ENCODE measurements at regions not wholly inside any gene's neighbourhood (a gene's known extent, or its start where the extent isn't known, plus 50 kb on each side); places are given as distances from the start of the nearest gene placed in this dataset.

DNA sequence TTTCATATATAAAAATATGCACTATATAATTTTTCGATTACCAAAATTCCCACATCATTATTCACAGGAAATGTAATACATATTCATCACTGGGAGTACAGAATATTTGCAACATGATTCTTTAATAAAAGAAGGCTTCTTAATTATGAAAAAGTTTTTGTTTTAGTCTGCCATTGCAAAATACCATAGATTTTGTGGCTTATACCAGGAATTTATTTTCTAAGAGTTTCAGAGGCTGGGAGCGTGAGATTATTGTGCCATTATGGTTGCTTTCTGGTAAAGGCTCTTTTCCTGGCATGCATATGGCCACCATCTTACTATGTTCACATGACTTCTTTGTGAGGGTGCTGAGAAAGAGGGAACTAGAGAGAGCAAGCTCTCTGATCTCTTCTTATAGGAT is 306.9 kb upstream of the ADGRB3 start:
- TF ChIP-seq, protein P1, sequence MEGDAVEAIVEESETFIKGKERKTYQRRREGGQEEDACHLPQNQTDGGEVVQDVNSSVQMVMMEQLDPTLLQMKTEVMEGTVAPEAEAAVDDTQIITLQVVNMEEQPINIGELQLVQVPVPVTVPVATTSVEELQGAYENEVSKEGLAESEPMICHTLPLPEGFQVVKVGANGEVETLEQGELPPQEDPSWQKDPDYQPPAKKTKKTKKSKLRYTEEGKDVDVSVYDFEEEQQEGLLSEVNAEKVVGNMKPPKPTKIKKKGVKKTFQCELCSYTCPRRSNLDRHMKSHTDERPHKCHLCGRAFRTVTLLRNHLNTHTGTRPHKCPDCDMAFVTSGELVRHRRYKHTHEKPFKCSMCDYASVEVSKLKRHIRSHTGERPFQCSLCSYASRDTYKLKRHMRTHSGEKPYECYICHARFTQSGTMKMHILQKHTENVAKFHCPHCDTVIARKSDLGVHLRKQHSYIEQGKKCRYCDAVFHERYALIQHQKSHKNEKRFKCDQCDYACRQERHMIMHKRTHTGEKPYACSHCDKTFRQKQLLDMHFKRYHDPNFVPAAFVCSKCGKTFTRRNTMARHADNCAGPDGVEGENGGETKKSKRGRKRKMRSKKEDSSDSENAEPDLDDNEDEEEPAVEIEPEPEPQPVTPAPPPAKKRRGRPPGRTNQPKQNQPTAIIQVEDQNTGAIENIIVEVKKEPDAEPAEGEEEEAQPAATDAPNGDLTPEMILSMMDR (IDR thresholded peaks at IDR 0.05; ENCODE audit: insufficient read depth, low read length, missing control alignments), result no peak
- ChIA-PET CTCF (no interaction called here), POLR2A (no interaction called here)
- no peak overlapping the region for H3K4me3 ChIP-seq (ENCODE audit: low read depth, low read length)
- no peak for DNase-seq (ENCODE audit: low read depth, low spot score)

DNA sequence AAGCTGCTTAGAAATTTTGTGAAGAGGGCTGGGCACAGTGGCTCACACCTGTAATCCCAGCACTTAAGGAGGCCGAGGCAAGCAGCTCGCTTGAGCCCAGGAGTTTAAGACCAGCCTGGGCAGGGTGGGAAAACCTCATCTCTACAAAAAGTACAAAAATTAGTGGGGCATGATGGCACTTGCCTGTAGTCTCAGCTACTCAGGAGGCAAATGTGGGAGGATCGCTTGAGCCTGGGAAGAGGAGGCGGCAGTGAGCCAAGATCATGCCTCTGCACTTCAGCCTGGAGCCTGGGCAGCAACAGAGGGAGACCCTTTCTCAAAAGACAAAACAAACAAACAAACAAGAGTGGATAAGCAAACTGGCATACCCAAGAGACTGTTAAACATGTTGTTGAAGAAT is 308.3 kb upstream of the ADGRB3 start:
- ChIA-PET POLR2A (no interaction called here), CTCF (no interaction called here)
- TF ChIP-seq, protein P1 (IDR thresholded peaks at IDR 0.05; ENCODE audit: insufficient read depth, low read length, missing control alignments), result no peak
- DNase-seq (ENCODE audit: low read depth, low spot score), result no peak
- H3K4me3 ChIP-seq (ENCODE audit: low read depth, low read length), result no peak overlapping the region

DNA sequence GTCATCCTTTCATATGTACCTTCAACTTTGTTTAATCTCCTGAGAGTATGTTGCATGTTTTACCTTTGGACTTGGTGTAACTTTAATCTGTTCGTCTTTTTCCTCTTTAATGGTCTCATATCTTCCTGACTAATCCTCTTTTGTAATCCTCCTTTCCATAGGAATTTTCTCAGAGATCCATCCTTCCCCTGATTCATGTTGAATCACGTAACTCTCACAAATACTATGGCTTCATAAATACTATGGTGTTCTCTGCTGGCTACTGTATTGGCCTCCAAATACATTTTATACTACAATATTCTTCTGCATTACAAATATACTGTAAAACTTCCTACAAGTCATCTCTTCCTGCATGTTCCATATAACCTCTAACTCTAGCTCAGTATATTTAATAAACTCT is 317.7 kb upstream of the ADGRB3 start:
- ChIA-PET POLR2A (no interaction called here), CTCF (no interaction called here)
- TF ChIP-seq, protein P1 (IDR thresholded peaks at IDR 0.05; ENCODE audit: insufficient read depth, low read length, missing control alignments), result no peak
- no peak overlapping the region for H3K4me3 ChIP-seq (ENCODE audit: low read depth, low read length)
- no peak for DNase-seq (ENCODE audit: low read depth, low spot score)

DNA sequence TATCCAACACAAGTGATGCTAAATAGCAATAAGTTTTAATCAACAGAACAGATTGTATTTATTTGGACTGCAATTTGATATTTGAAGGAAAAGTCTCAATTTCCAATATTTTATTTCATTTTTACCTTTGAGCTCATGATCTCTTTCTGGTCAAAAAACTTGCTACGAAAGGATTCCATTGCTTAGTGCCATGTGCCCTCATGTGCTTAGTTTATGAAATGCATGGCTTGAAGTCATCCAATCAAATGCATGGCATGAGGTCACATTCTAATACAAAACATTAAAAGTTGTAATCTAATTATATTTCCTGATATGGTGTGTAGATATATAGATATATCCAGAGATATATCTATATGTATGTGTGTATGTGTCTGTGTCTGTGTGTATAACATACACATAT is 321.2 kb upstream of the ADGRB3 start:
- H3K4me3 ChIP-seq (ENCODE audit: low read depth, low read length), result no peak overlapping the region
- ChIA-PET POLR2A (no interaction called here), CTCF (no interaction called here)
- no peak for DNase-seq (ENCODE audit: low read depth, low spot score)
- TF ChIP-seq, protein P1 (IDR thresholded peaks at IDR 0.05; ENCODE audit: insufficient read depth, low read length, missing control alignments), result peak; percentile 30

DNA sequence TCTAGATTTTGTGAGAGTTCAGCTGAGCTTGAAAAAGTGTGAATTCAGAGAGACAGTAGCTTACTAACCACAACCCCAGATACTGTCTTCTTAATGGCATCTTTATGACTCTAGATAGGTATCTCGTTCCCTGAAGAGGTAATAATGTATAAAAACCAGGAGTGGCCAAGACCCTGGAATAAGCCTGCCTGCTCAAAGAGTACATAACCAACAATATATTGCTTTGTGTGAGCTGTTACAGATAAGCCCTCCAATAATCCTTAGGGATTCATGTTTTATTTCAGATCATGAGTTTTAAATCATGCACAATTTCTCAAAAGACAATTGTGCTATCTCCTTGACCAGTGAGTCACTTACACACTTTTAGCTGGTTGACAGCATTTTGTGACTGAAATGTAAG is 327.8 kb upstream of the ADGRB3 start:
- no peak for DNase-seq (ENCODE audit: low read depth, low spot score)
- TF ChIP-seq, protein P1 (IDR thresholded peaks at IDR 0.05; ENCODE audit: insufficient read depth, low read length, missing control alignments), result no peak
- no peak overlapping the region for H3K4me3 ChIP-seq (ENCODE audit: low read depth, low read length)
- ChIA-PET CTCF (no interaction called here), POLR2A (no interaction called here)

DNA sequence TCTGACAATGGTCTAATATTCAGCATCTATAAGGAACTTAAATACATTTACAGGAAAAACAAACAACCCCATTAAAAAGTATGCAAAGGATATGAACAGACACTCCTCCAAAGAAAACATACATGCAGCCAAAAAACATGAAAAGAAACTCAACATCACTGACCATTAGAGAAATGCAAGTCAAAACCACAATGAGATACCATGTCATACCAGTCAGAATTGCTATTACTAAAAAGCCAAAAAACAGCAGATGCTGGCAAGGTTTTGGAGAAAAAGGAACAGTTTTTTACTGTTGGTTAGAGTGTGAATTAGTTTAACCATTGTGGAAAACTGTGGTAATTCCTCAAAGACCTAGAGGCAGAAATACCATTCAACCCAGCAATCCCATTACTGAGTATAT is 339.0 kb upstream of the ADGRB3 start:
- DNase-seq (ENCODE audit: low read depth, low spot score), result no peak
- ChIA-PET POLR2A (no interaction called here), CTCF (no interaction called here)
- no peak overlapping the region for H3K4me3 ChIP-seq (ENCODE audit: low read depth, low read length)
- TF ChIP-seq, protein P1 (IDR thresholded peaks at IDR 0.05; ENCODE audit: insufficient read depth, low read length, missing control alignments), result no peak

All from AG04449 (cell line).